Activated naive CD4-positive, alpha-beta T cell treated with Interleukin-2 at 50 U/mL for 16 hours (primary cell): ENCODE measurements at regions not wholly inside any gene's neighbourhood (a gene's known extent, or its start where the extent isn't known, plus 50 kb on each side); places are given as distances from the start of the nearest gene placed in this dataset.

ENCODE experiments used
- DNase-seq: peaks from one replicate; pipeline ENCODE4 v3.0.0-alpha.2; 2020

DNA sequence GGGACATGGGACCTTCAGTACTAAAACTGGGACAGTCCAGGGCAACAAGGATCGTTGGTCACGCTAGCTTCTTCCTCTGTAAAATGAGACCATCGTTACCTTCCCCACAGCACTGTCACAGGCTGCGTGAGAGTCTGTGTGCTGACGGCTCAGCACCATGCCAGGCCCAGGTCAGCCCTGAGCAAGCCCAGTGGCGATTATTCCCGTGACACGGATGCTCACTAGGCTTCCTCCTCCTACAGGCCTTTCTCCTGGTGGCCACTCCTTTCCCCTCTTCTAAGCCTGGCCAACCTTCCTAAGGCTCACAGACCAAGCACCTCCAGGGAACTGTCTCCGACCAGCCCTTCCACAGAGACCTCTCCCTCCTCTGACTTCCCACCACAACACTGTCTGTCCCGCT lies 69.3 kb upstream of the RUNX3 start:
- no peak for DNase-seq

DNA sequence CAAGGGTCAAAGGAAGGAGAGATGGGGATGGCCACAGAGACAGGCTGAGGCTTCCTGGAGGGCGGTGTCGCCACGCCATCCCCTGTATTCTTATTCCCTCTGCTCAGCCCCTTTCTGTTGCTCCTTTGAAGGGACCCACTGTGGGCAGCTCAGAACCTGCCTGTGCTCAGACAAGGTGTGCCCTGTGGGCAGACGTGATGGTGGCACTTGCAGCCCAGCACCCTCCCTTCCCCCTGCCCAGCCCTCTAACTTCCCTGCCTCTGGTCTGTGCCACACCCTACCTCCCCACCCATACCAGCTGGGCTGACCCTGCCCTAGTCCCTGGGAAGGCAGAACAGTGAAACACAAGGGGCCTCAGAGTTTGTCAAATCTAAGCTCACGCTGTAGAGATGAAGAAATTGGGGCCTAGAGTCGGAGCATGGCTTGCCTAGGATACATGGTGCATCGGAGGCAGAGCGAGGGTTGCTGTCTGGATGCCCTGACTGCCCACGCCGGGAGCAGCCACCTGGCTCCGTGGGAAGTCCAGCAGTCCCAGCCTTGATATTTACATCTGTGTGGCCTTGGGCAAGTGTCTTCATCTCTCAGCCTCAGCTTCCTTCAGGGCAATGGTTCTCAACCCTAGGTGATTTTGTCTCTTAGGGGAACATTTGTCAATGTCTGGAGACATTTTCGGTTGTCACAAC lies 68.6 kb upstream of the RUNX3 start:
- DNase-seq: no peak

GRCh38 chr1:24996983-24997893 lies 67.2 kb upstream of the RUNX3 start:
- no peak for DNase-seq

DNA sequence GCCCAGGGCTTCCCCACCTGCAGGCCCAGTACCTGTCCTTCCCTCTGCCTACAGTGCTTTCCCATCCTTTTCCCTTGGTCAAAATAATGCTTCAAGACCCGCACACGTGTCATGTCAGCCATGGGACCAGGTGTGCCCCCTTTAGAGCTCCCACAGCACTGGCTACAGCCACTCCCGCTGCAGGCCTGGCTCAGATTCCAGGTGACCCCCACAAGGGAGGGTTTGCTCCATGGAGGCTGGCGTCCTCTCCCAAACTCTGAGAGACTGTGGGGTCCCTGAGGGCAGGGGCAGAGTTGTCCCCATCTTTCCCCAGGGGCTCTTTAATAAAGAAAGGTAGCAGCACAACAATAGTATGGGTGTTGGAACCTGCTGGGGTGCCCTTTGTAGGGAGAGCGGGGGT lies 66.4 kb upstream of the RUNX3 start:
- DNase-seq: no peak

DNA sequence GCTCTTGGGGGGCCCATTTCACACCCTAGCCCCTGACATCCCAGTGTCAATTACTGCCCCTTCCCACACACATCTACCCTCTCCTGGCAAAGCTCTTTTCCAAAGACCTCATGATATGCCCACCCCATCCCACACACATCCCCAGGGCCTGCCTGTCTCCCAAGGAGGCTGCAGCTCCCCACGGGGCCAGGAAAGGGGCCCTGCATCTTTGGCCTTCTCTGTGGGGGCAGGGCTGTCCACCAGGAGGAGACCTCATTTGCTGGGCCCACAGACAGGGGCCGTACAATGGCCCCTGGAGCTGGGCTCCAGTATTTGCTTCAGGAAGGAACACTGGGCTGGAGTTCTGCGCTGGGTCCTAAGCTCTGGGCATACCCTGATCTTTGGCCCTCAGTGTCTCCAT lies 65.6 kb upstream of the RUNX3 start:
- no peak for DNase-seq

DNA sequence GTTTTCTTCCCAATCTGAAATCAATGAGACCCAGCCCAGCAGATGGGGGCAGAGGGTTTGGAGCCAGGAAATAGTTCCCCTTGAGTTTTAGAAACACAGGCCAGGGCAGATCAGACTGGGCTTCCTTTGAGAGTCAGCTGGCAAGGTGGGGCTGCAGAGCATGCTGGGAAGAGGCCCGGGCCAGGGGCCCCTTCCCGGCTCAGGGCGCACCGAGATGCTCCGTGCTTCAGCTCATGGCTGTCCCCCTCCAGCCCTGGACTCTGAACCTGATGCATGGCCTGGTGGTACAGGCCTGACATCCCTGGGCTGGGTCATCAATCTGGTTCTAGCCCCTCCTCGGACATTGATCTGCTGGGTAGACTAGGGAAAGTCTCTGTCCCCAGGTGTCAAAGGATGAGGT lies 65.1 kb upstream of the RUNX3 start:
- DNase-seq: no peak

DNA sequence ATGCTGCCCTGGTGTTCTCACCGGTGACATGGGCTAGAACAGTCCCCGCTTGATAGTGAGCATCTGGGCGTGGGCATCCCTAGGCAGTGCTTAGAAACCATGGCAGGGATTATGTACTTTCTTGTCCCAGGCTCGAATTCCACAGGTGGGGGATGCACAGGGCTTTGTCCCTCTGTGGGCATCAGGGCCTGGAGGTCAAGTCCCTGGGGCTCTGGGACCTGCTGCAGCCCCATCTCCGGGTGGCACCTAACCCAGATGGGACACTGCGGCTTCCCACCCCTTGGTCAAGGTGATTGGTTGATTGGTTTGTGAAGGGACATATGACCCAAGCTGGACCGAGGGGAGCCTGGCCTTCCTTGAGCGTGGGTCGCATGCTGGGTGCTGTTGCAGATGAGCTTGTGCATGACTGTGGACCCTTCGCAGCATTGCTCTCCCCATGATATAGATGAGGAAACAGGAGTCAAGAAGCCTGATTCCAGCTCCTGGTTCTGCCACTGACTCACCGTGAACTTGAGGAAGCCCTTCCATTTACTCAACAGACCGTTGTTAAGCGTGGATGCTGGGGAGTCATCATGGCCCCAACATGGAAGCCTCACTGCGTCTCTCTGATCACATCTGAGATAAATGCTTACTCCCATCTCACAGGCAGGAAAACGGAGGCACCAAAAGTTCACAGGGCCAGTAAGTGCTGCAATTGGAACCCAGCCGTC lies 64.0 kb upstream of the RUNX3 start:
- DNase-seq: no peak

GRCh38 chr1:24992761-24993211 lies 62.7 kb upstream of the RUNX3 start:
- no peak for DNase-seq

- DNase-seq: no peak
Observed at GRCh38 chr1:24992124-24992760, 62.2 kb upstream of the RUNX3 start.

DNA sequence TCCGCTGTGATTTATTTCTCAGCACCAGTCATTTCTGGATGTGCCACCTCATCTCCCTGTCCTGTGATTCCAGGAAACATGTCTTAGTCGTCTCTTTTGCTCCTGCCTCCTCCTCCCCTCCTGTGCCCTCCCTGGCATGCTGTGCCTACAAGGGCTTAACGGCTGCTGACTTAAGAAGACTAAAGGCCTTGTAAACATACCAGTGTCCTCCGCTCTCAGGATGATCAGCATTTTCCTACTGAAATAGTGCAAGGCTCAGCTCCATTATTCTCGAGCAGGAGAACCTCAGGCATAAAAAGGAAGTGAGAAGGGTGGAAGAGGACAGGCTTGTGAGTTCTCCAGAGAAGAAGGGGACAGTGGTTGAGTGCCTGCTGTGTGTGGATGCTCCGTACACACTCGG lies 61.6 kb upstream of the RUNX3 start:
- DNase-seq: peak; percentile 37

- no peak for DNase-seq
Observed at GRCh38 chr1:24990779-24991641, 60.9 kb upstream of the RUNX3 start.

DNA sequence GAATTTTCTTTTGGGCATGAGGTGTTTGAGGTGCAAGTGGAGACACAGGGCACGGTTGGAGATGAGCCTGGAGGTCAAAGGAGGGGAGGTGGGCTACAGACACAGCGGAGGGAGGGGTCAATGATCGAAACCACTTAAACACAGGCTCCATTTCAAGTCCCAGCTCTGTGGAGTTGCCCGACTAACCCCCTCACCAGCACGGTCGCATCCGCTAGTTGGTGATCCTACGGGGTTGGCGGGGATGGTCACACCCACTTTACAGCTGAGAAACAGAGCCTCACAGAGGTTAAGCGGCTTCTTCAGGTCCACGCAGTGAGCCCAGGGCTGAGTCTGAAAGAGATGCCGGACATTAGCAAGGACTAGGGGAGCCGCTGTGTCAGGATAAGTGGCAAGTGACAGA lies 60.1 kb upstream of the RUNX3 start:
- no peak for DNase-seq

DNA sequence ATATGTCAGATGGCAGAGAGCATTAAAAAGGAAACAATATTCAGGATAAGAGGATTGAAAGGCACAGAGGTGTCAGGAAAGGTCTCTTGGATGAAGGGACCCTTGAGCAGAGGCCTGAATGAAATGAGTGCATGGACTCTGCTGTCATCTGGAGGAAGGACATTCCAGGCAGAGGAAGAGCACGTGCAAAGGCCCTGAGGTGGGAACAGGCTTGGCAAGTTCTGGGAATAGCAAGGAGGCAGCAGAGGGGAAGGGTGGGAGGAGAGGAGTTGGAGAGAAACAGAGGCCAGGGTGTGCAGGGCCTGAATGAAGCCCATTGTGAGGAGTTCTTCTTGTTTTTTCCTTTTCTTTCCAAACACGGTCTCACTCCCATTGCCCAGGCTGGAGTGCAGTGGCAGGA lies 59.0 kb upstream of the RUNX3 start:
- no peak for DNase-seq

DNA sequence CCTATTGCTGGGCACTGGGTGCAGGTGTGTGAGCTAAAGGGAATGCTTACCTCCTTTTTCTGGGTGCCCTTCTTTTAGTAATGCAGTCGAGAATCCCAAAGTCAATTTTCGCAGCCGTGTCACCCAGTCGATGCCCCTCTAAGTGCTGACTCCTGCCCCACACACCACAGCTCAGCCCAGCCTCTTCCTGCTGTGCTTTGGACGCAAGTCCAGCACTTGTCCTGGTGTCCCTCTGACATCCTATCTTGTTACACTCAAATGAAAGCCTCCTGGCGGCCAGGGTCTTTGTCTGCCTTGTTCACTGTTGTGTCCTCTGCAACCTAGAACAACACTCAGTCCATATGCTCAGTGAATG lies 58.5 kb upstream of the RUNX3 start:
- no peak for DNase-seq

GRCh38 chr1:24987875-24988557 lies 57.9 kb upstream of the RUNX3 start:
- no peak for DNase-seq

DNA sequence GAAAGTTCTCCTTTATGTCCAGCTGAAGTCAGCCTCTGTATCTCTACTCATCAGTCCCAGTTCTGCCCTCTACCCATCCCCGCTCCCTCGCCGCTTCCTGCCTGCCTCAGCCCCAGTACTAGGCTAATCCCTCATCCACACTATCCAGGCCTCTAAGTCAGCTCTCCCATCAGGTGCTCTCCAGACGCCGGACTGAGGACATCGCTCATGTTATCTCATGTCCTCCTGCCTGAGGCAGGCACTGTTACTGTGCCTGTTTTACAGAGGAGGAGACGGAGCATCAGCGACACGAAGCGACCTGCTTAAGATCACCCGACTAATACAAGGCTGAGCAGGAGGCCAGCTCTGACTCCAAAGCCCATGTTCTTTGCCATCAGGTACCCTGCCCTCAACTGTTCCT lies 57.3 kb upstream of the RUNX3 start:
- DNase-seq: no peak

- DNase-seq: no peak
Observed at GRCh38 chr1:24986372-24986965, 56.4 kb upstream of the RUNX3 start.

GRCh38 chr1:24985737-24986136 lies 55.7 kb upstream of the RUNX3 start:
- DNase-seq: no peak

GRCh38 chr1:24984800-24985522 lies 54.9 kb upstream of the RUNX3 start:
- DNase-seq: no peak

DNA sequence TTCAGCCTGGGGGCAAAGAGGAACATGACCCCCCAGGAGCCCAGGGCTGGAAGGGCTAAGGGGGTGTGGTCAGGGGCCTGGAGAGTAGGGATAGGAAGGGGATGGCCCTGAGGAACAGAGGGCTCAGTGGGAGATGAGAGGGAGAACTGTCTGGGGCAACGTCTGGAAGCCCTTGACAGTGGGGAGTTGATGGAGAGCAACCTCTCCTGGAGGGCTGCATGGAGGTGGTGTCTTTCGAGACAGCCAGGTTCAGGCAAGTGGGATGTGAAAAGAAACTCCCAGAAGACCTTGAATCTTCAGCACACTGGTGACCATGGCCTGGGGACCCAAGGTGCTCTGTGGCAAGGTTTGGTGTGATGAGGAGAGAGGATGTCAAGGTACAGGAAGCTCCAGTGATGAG lies 54.2 kb upstream of the RUNX3 start:
- DNase-seq: no peak
